Body of pancreas (tissue), 4 donors: ENCODE measurements at regions not wholly inside any gene's neighbourhood (a gene's known extent, or its start where the extent isn't known, plus 50 kb on each side); places are given as distances from the start of the nearest gene placed in this dataset.
"Not testable (repeated sequence)": the region's sequence is repeated elsewhere in the genome, so short reads cannot be mapped to it uniquely, and the experiment has no call there.

Experiments
- CTCF ChIP-seq, 7 experiments: fragments of 450-650 bp in 4 of 7; fragments of 200-600 bp in 3 of 7; sonication (generic) in 3 of 7; IDR thresholded peaks; one replicate each; pipeline ENCODE4 v1.5.1; 2016 to 2019; ENCODE audit warnings: antibody characterized with exemption in 7 of 7
- POLR2A ChIP-seq, 3 donors: fragments of 450-650 bp; IDR thresholded peaks; one replicate each; pipeline ENCODE4 v1.6.1; 2016; ENCODE audit warnings: antibody characterized with exemption in 3 of 3, mild to moderate bottlenecking in 2 of 3

GRCh38 chr5:74511770-74512169 lies 128.8 kb downstream of the ENC1 start:
- not testable (repeated sequence) for TF ChIP-seq POLR2A, CTCF (IDR thresholded peaks at IDR 0.05)
